Adrenal gland (tissue), 5 donors: ENCODE measurements at regions not wholly inside any gene's neighbourhood (a gene's known extent, or its start where the extent isn't known, plus 50 kb on each side); places are given as distances from the start of the nearest gene placed in this dataset.

Experiments
- POLR2A ChIP-seq, 2 donors: fragments of 450-650 bp; IDR thresholded peaks; one replicate each; pipeline ENCODE4 v1.6.1; 2017; ENCODE audit warnings: antibody characterized with exemption in 2 of 2, mild to moderate bottlenecking in 2 of 2, moderate library complexity in 1 of 2
- TF ChIP-seq, protein P1 (sequence below), 6 experiments: fragments of 450-650 bp in 4 of 6; fragments of 200-600 bp in 2 of 6; sonication (generic) in 1 of 6; IDR thresholded peaks; 1 replicate in 5 of 6; 2 replicates in 1 of 6; pipeline versions ENCODE4 v1.5.1 to v1.8.0; 2016 to 2021; ENCODE audit warnings: antibody characterized with exemption in 6 of 6, mild to moderate bottlenecking in 2 of 6, moderate library complexity in 1 of 6
- donor health status: DM: no; HTN: no; CAD: no.

DNA sequence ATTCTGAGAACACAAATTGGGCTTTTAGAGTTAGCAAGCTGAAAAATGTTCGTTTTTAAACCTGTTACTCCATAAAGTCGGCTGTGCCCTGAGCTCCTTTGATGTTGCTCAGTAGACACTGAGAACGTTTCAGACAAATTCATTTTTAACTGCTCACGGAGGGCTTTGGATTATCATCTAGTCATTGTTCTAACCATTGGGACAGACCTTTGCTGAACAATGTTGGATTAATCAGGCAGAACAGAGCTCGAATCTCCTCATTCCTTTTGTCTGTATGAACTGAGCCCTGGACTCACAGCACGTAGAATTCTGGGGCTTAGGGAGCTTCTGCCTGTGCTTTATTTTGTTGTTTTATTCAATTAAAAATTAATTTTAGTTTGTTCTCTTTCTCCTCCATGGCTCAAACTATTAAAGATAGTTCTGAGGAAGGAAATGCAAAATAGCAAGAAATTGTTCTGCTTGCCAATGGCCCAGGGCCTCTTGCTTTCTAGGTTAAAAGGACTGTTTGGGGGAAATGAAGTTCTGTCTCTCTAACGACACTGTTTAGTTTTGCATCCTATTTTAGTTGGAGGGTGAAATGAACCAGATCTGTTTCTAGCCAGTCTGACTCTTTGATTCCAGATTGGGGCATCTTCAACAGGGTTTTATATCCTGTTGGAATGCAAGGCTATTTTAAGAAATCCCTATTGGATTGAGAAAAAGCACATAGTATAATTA lies 114.7 kb upstream of the CXCR4 start:
- TF ChIP-seq, protein P1, sequence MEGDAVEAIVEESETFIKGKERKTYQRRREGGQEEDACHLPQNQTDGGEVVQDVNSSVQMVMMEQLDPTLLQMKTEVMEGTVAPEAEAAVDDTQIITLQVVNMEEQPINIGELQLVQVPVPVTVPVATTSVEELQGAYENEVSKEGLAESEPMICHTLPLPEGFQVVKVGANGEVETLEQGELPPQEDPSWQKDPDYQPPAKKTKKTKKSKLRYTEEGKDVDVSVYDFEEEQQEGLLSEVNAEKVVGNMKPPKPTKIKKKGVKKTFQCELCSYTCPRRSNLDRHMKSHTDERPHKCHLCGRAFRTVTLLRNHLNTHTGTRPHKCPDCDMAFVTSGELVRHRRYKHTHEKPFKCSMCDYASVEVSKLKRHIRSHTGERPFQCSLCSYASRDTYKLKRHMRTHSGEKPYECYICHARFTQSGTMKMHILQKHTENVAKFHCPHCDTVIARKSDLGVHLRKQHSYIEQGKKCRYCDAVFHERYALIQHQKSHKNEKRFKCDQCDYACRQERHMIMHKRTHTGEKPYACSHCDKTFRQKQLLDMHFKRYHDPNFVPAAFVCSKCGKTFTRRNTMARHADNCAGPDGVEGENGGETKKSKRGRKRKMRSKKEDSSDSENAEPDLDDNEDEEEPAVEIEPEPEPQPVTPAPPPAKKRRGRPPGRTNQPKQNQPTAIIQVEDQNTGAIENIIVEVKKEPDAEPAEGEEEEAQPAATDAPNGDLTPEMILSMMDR (IDR thresholded peaks at IDR 0.05) = no peak
- no peak for TF ChIP-seq POLR2A (IDR thresholded peaks at IDR 0.05)
